ENCODE measurements at regions not wholly inside any gene's neighbourhood (a gene's known extent, or its start where the extent isn't known, plus 50 kb on each side); places are given as distances from the start of the nearest gene placed in this dataset.

GRCh38 chr1:170470121-170470520 is 61.8 kb upstream of the GORAB start:
- no peak for DNase-seq

- no peak for DNase-seq
Observed at GRCh38 chr1:170471398-170472053, 60.4 kb upstream of the GORAB start.

GRCh38 chr1:170481000-170481399 is 51.0 kb upstream of the GORAB start:
- no peak for DNase-seq
